Erythroblast (primary cell): ENCODE measurements at regions not wholly inside any gene's neighbourhood (a gene's known extent, or its start where the extent isn't known, plus 50 kb on each side); places are given as distances from the start of the nearest gene placed in this dataset.
"Not testable (repeated sequence)": the region's sequence is repeated elsewhere in the genome, so short reads cannot be mapped to it uniquely, and the experiment has no call there.

Experiments used
- DNase-seq, 2 experiments: peaks; one replicate each; lab custom pipeline; 2025; lab: John Stamatoyannopoulos, UW
- GATA1 ChIP-seq: IDR thresholded peaks from 2 replicates; pipeline ENCODE4 v1.6.1; 2011; ENCODE audit warnings: low read depth, mild to moderate bottlenecking, control low read depth, low read length, moderate library complexity
- POLR2A ChIP-seq: IDR thresholded peaks from 2 replicates; pipeline ENCODE4 v1.6.1; 2011; ENCODE audit warnings: mild to moderate bottlenecking, low read length

DNA sequence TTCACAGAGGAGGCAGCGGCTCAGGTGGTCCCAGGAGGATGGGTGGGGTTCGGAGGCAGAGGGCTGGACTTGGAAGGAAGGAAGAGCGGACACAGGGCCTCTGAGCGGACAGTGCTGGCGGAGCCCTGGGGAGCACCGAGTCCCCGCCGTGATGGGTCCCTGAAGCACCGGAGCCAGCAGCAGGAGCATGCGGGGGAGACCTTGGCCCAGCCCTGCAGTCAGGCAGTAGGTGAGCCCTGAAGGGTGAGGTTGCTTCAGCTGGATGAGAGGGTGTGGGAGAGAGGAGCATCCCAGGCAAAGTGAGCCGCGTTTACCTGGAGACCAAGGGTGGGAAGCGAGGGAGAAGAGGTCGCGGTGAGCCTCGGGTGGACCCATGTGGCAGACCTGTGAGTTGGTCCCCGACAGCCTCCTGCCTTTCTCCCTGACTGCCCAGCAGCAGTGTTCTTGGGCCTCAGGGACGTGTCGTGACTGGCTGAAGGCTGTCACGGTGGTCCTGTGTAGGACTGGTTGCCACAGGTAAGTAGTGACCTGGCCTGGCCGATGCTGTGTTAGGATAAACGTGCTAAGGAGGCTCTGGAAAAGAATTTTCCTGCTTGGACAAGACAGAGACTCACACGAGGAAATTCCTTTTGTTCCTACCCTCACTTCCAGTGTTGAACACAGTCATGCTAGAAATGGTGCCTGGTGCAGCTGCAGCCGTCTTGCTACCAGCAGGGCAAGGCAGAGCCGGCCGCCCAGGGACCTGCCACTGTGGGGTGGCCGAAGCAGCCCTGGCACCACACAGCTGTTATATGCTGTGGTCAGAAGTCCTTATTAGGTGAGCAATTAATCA, 73.0 kb downstream of the RRM2 start:
- TF ChIP-seq GATA1 (no peak), POLR2A (no peak)
- DNase-seq, result no peak

DNA sequence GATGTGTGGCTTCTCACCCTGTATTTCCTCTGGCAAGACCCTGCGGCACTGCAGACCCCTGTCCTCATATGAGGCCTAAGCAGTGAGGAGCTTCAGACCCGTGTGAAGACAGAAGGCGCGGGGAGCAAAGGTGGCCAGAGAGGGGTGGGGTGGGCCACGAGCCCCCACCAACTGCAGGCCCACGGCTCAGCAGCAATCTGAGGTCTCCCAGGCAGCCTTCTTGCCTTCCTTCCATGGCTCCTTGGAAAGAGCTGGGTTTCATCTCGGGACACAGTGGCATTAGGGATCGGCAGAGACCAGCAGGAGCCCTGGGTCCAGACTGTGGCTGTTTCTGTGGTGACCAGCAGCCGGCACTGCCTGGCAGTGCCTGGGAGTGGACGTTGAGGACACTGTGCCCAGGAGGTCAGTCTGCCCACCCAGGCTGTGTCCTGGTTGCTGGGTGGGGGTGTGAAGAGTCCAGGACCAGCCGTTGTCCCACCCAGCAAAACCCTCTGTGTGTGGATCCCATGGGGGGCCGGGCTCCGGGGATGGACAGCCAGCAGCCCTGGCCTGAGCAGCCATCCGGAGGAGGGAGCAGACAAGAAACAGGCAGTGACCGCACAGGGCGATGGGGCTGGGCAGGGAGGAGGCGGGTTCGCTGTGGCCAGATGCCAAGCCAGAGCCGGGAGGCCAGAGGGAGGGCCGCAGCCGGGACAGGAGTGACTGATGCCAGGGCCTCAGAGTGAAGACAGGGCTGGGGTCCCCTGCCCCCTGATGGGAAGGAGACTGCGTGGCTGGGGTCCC, 73.8 kb downstream of the RRM2 start:
- no peak for TF ChIP-seq POLR2A
- TF ChIP-seq GATA1, result no peak

DNA sequence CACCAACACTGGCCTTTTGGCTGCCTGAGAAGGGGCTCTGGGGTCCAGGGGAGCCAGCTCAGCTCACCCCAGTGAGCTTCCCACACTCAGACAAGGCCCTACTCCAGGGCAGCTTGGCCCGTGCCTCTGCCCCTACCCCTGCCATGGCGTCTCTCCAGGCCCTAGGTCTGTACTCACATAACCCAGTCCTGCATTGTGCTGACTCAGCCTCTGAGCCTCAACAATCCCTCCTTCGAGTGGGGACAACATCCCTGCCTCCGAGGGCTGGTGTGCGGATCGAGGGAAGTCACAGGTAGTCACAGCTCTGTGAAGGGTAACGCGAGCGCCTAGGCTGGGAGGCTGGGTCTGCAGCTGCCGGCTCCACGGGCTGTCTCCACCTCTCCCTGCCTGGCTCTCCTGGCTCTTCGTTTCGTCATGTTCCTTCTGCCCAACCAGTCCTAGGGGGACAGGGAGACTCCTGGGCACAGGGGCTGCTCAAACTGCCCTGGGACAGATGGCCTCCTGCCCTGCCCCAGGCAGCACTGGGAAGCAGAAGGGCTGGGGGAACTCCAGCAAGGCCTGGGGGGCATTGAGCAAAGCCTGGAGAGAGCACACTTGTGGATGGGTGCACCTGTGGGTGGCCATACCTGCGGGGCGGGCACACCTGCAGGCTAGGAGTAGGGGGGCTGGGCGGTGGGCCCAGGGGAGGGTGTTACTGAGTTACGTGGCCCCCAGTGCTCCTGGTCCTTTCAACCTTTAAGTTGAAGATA, 74.6 kb downstream of the RRM2 start:
- TF ChIP-seq POLR2A (no peak), GATA1 (no peak)

More for the DNA sequence above, 73.8 kb downstream of the RRM2 start:
- no peak for DNase-seq

DNA sequence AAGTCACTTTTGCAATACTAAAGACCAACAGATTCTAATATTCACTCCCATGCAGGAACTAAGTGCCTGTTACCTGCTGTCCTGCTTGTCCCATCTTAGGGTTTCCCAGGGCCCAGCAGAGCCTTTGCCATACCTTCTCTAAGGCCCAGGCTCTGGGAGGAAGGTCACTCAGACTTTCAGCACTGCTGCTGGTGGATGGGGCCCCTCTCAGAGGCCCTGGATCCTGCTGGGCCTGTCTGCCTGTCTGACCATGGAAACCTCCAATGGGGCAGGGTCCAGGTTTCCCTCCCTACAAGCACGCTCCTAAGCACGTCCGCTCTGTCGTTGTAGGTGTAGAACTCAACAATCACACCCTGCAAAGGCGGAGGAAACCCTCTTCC, 75.1 kb downstream of the RRM2 start:
- TF ChIP-seq GATA1 (no peak), POLR2A (no peak)
- no peak for DNase-seq

More for the DNA sequence above, 74.6 kb downstream of the RRM2 start:
- no peak for DNase-seq

DNA sequence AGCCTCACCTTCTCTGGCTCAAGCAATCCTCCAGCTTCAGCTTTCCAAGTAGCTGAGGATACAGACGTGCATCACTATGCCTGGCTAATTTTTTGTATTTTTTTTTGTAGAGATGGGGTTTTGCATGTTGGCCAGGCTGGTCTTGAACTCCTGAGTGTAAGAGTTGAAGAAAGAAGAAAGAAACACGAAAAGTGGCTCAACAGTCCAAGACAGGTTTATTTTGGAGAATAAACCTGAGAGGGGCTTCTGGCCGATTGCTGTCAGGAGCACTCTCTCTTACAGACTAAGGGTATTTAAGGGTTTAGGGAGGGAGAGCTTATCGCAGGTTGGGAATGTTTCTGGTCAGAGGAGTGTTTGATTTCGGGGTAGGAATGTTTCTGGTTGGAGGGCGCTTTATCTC, 75.9 kb downstream of the RRM2 start:
- not testable (repeated sequence) for DNase-seq

DNA sequence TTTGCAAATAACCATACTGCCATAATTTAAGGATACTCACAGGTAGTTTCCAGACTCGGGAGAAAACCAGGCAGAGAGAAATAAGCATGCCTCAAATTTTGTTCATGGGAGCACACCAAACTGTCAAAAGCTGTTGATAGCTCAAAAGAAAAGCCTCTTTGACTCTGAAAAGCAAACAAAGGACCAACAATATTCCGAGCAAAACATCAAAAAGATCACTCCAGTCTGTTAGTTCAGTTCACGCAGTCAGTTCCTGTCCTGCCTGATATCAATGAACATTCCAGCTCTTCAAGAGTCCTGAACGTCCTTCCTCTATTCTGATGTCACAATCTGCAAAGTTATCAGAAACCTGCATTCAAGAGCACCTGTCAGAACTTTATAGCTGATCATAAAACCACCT, 78.7 kb downstream of the RRM2 start:
- no peak for TF ChIP-seq GATA1
- no peak for TF ChIP-seq POLR2A
- no peak for DNase-seq

DNA sequence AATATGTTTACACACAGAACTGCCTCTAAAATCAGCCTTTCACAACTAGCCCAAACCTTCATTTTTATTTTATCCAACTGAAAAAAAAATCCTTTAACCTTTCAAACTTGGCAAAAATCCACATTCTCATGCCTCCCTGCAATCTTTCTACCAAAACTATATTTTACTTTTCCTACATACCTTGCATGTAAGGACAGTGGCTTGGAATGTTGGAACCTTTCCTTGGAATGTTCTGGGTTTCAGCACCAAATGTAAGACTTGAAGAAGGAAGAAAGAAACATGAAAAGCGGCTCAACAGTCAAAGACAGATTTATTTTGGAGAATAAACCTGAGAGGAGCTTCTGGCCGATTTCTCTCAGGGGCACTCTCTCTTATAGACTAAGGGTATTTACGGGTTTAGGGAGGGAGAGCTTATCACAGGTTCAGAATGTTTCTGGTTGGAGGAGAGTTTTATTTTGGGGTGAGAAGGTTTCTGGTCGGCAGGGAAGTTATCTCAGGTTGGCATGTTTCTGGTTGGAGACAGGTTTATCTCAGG, 79.7 kb downstream of the RRM2 start:
- no peak for DNase-seq

DNA sequence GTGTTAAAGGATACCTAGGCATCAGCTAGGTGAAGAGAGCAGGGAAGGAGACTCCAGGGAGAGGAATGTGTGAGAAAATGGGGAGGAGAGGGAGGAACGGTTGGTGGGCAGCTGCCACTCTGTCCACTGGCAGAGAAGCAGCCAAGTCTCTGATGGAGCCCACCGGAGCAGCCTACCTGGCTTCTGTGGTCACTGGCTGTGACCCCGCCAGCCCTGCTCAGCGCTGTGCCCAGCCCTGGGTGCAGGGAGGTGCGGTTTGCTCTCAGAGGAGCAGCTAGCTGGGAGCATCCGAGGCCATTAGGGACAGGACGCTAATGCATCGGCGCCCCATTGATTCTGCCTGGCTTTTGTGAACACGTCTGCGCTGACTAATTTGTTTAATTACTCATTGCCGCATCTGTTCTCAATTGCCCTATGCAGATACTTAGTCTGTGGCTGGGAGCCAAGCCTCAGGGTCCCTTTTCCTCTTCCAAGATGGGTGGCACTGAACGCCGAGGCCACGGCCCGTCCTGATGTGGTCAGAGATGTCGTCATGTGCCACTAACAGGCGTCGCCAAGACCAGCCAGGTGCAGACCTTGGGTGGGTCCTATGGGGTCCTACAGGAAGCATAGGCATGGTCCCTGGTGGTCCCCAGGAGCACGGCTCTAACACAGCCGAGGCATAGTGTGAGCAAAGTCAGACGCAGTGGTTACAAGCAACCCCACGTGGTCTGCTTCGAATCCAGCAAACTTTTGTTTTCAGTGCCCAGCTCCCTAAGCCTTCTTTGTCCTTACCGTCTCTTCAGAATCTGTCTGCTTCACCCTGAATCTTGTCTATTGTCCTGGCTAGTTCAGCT, 82.0 kb downstream of the RRM2 start:
- TF ChIP-seq GATA1 (no peak), POLR2A (no peak)
- no peak for DNase-seq

More for the DNA sequence above, 79.7 kb downstream of the RRM2 start:
- no peak for TF ChIP-seq GATA1
- TF ChIP-seq POLR2A, result no peak

DNA sequence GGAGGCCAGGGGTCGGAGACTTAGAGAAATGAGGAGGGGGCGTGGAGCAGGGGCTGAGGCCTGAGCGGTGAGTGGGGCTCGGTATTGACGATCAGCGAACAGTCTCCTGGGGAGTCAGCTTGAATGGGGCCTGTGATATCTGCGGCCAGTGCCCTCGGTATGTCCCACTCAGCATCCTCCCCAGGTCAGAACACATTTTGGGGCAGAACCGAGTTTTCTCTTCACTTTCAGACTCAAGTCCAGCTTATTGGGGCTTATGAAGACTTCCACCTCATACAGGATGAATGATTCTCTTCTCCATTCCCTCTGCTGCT, 82.6 kb downstream of the RRM2 start:
- no peak for DNase-seq
- TF ChIP-seq GATA1 (no peak), POLR2A (no peak)

DNA sequence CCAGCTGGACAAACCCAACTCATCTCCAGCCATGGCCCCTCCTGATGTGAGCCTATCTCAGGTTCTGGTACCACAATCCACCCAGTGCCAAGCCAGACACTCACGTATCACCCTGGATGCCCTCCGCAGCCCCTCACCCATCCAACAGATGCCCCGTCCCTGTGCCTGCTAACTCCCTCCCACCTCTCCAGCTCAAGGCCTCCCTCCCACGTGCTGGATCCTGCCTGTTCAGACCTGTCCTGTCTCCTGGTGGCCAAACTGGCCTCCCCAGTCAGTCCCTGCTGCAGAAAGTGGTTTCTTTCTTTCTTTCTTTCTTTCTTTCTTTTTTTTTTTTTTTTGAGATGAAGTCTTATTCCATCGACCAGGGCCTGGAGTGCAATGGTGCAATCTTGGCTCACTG, 86.2 kb downstream of the RRM2 start:
- TF ChIP-seq POLR2A (no peak), GATA1 (no peak)
- no peak for DNase-seq

DNA sequence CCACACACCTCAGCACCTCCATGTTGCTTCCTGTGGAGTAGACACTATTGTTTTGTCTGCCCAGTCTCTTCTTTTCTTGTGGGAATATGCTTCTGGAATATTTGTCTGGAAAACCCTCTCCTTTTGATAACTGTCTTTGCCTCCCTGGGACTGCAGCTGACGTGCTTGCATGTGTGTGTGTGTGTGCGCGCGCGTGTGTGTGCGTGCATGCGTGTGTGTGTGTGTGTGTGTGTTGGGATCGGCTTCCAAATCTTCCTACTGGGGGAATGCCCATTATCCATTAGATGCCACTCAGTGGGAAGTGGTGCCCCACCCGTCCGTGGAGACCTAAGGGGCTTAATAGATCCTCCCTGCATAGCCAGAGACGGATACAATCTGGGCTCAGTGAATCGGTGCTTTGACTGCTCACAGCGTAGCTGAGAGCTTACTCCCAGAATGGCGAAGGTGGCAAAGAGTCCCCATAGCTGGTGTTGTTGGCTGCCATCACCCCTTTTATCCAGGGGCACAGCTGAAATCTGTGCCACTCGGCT, 86.9 kb downstream of the RRM2 start:
- no peak for DNase-seq
- TF ChIP-seq POLR2A (no peak), GATA1 (no peak)

DNA sequence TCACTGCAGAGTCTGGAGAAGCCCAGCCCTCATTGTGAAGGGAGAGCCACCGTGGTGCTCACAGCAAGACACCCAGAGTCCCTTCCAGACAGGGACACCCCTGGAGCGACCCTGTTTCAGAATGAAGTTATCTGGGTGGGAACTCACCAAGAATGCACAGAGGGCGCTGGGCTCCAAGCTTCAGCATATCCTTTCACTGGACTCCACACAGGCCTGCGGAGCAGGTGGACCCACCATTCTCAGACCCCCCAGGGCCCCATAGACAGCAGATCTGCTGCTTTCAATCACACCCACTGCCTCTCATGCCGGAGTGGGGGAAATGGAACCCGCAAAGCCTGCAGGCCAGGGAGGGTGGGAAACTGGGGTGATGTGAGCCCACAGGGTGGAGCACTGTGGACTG, 87.8 kb downstream of the RRM2 start:
- no peak for DNase-seq
- TF ChIP-seq POLR2A, result no peak
- TF ChIP-seq GATA1, result no peak

DNA sequence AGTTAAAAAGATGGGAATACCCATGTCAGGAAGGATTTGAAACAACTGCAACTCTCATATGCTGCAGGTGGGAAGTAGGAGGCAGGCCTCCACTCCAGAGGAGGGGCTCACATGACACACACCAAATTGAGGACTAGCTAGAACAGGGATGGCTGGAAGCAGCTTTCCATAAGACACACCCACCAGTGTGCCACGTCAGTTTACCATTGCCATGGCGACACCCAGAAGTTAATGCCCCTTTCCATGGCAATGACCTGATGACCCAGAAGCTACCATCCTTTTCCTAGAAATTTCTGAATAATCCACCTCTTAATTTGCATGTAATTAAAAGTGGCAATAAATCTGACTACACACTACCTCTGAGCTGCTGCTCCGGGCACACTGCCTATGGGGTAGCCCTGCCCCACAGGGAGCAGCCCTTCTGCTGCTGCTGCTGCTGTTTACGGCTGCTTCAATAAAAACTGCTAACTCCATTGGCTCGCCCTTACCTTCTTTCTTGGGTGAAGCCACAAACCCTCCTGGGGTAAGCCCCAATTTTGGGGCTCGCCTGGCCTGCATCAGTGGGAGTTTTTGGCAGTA, 89.4 kb downstream of the RRM2 start:
- TF ChIP-seq POLR2A, result no peak
- TF ChIP-seq GATA1, result no peak
- no peak for DNase-seq
